ENCODE measurements at regions not wholly inside any gene's neighbourhood (a gene's known extent, or its start where the extent isn't known, plus 50 kb on each side); places are given as distances from the start of the nearest gene placed in this dataset.

- no CpG with 5 or more reads among the region's 5 CpGs for WGBS, 2 experiments (ENCODE audit: extremely low coverage in 2 of 2, insufficient read length in 1 of 2)
- Histone ChIP-seq H2BK20ac (ENCODE audit: low read depth, low read length) (no peak overlapping the region), H3K27me3 (ENCODE audit: control insufficient read depth, insufficient read depth, low read length) (no peaks in the 10 kb centered on the region), H3K4me2 (ENCODE audit: low read depth, low read length) (no peak overlapping the region), H2AK9ac (replicated peaks; ENCODE audit: low read depth, low read length, poor library complexity) (no peak overlapping the region), H3K27ac (ENCODE audit: insufficient read depth, low read length) (no peak overlapping the region), H2AFZ (replicated peaks; ENCODE audit: low read length, poor library complexity) (no peak overlapping the region), H3K9me3 (ENCODE audit: control insufficient read depth, insufficient read depth, low read length) (no peaks in the 10 kb centered on the region), H3K56ac (ENCODE audit: extremely low read depth, insufficient read depth, low read length) (no peak overlapping the region), H4K5ac (ENCODE audit: low read depth, low read length) (no peak overlapping the region), H3K9ac (ENCODE audit: low read depth, low read length) (no peak overlapping the region), H2AK5ac (ENCODE audit: low read depth, low read length) (no peak overlapping the region), H4K91ac (ENCODE audit: insufficient read depth, low read depth, low read length) (no peak overlapping the region), H2BK5ac (ENCODE audit: low read depth, low read length, poor library complexity, severe bottlenecking) (no peak overlapping the region), H3K9me1 (ENCODE audit: insufficient read depth, low read length) (no peaks in the 10 kb centered on the region), H3K14ac (replicated peaks; ENCODE audit: low read depth, low read length) (no peak overlapping the region), H3K4me1 (ENCODE audit: control insufficient read depth, insufficient read depth, low read length) (no peaks in the 10 kb centered on the region), H3K23ac (ENCODE audit: low read depth, low read length) (no peak overlapping the region), H3K79me1 (ENCODE audit: low read depth in 1 of 2, low read length in 2 of 2) (no peaks in the 10 kb centered on the region), H3K4ac (ENCODE audit: low read depth, low read length) (no peak overlapping the region), H2BK120ac (ENCODE audit: low read depth, low read length) (no peak overlapping the region), H3K36me3 (ENCODE audit: control insufficient read depth, insufficient read depth, low read length) (no peaks in the 10 kb centered on the region), H3K18ac (ENCODE audit: low read depth, low read length) (no peak overlapping the region), H3K4me3 (ENCODE audit: insufficient read depth, low read depth, low read length) (no peak overlapping the region), H4K20me1 (ENCODE audit: insufficient read depth, low read length) (no peaks in the 10 kb centered on the region), H4K8ac (ENCODE audit: low read depth in 2 of 2, low read length in 2 of 2) (no peak overlapping the region), H2BK15ac (ENCODE audit: low read depth, low read length) (peak overlapping the region; percentile 57; the same call in 1 of the 3 replicates)
- CTCF ChIA-PET: interaction anchor here (0.7 kb wide), 1 partner anchor 10 kb away, joined by 3 read pairs; no protein-coding TSS in a partner anchor
- DNase-seq (no peak), ATAC-seq (ENCODE audit: low read depth) (no peak)
- intact Hi-C loops (cut with micrococcal nuclease) (no loop called here), in situ Hi-C loops (cut with MboI; ENCODE audit: low sequenced_read_pairs) (no loop called here), dilution Hi-C loops (cut with HindIII; ENCODE audit: low sequenced_read_pairs, unreplicated experiment) (no loop called here)
- POLR2A ChIA-PET (ENCODE audit: unreplicated experiment): no interaction called here
- BruUV-seq (replicated peaks): no TSS peak
- TF ChIP-seq, protein P1, sequence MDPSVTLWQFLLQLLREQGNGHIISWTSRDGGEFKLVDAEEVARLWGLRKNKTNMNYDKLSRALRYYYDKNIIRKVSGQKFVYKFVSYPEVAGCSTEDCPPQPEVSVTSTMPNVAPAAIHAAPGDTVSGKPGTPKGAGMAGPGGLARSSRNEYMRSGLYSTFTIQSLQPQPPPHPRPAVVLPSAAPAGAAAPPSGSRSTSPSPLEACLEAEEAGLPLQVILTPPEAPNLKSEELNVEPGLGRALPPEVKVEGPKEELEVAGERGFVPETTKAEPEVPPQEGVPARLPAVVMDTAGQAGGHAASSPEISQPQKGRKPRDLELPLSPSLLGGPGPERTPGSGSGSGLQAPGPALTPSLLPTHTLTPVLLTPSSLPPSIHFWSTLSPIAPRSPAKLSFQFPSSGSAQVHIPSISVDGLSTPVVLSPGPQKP (IDR thresholded peaks at IDR 0.05; ENCODE audit: borderline replicate concordance, low read depth, low read length): no peak
- TF ChIP-seq MXI1 (IDR thresholded peaks at IDR 0.05; ENCODE audit: borderline replicate concordance, low read depth, low read length): no peak
- TF ChIP-seq MAFK (IDR thresholded peaks at IDR 0.05; ENCODE audit: low read depth, low read length): no peak
- TF ChIP-seq CTCF (conservative IDR thresholded peaks at IDR 0.05; ENCODE audit: low read depth, low read length): no peak
- no peak for TF ChIP-seq CHD1 (IDR thresholded peaks at IDR 0.05; ENCODE audit: low read depth, low read length)
- TF ChIP-seq RFX5 (IDR thresholded peaks at IDR 0.05; ENCODE audit: low read depth, low read length): no peak
- no peak for TF ChIP-seq POLR2A (IDR thresholded peaks at IDR 0.05; ENCODE audit: low read depth, low read length)
- no peak for TF ChIP-seq MAZ (IDR thresholded peaks at IDR 0.05; ENCODE audit: borderline replicate concordance, low read depth, low read length)
- TF ChIP-seq BHLHE40 (IDR thresholded peaks at IDR 0.05; ENCODE audit: low read depth, low read length): no peak
- no peak for TF ChIP-seq SMC3 (IDR thresholded peaks at IDR 0.05; ENCODE audit: low read depth, low read length)
- no peak for TF ChIP-seq FOS (IDR thresholded peaks at IDR 0.05; ENCODE audit: low read depth, low read length)
- no peak for TF ChIP-seq RAD21 (IDR thresholded peaks at IDR 0.05; ENCODE audit: low read length)
- no peak for TF ChIP-seq NFE2L2 (IDR thresholded peaks at IDR 0.05; ENCODE audit: low read depth, low read length)
- no peak for TF ChIP-seq CEBPB (IDR thresholded peaks at IDR 0.05; ENCODE audit: low read depth, low read length)
- TF ChIP-seq RCOR1 (IDR thresholded peaks at IDR 0.05; ENCODE audit: insufficient replicate concordance, low read length): no peak
Measured at GRCh38 chr7:15837306-15837950, 150.9 kb upstream of the MEOX2 start.
